ENCODE measurements at regions not wholly inside any gene's neighbourhood (a gene's known extent, or its start where the extent isn't known, plus 50 kb on each side); places are given as distances from the start of the nearest gene placed in this dataset.
"Not testable (repeated sequence)": the region's sequence is repeated elsewhere in the genome, so short reads cannot be mapped to it uniquely, and the experiment has no call there.

GRCh38 chr5:25414742-25415141 is 770.0 kb upstream of the CDH10 start:
- Mint-ChIP-seq H3K27ac (ENCODE audit: unreplicated experiment) (no peak overlapping the region), H3K4me1 (no peaks in the 10 kb centered on the region), H3K9me3 (no peaks in the 10 kb centered on the region), H3K4me3 (no peak overlapping the region), H3K27me3 (ENCODE audit: low read depth) (no peaks in the 10 kb centered on the region), H3K36me3 (ENCODE audit: low read depth) (no peaks in the 10 kb centered on the region)
- TF ChIP-seq CTCF (conservative IDR thresholded peaks at IDR 0.05), result no peak
- no peak for DNase-seq (ENCODE audit: low read depth, low spot score)

DNA sequence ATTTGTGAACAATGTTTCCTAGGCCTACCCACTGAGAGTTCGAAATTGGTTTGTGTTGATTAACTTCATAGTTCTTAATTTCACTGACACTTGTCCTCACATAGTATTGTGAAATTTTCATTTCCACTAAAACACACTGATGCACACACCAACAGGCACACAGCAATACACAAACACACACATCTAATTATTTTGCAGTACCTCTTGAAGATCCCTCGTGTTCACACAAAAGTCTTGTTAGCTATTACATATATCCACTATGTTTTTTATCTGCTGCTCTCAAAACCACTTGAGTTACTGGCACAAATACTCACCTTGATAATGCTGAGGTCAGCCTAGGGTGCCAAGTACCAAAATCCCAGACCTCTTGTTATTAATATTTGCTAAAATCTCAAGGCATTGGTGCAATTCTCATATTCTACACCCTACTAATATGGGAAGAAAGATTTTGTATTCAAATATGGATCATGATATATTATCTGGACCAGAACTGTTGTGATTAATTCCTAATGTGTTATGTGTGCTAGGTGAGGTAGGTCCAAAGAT is 767.4 kb upstream of the CDH10 start:
- H3K27me3 Mint-ChIP-seq (ENCODE audit: low read depth), result no peaks in the 10 kb centered on the region
- no peak overlapping the region for H3K27ac Mint-ChIP-seq (ENCODE audit: unreplicated experiment)

GRCh38 chr5:25407365-25407764 is 762.6 kb upstream of the CDH10 start:
- not testable (repeated sequence) for H3K4me1 Mint-ChIP-seq; H3K27ac Mint-ChIP-seq (ENCODE audit: unreplicated experiment); DNase-seq (ENCODE audit: low read depth, low spot score); H3K4me3 Mint-ChIP-seq; H3K27me3 Mint-ChIP-seq (ENCODE audit: low read depth)
- H3K36me3 Mint-ChIP-seq (ENCODE audit: low read depth), result peaks cover 10% of the 10 kb centered on the region
- H3K9me3 Mint-ChIP-seq, result peaks cover 24% of the 10 kb centered on the region

More for the DNA sequence above, 767.4 kb upstream of the CDH10 start:
- no peak for DNase-seq (ENCODE audit: low read depth, low spot score)
- H3K4me3 Mint-ChIP-seq, result no peak overlapping the region
- peaks cover 12% of the 10 kb centered on the region for H3K9me3 Mint-ChIP-seq
- peaks cover 2% of the 10 kb centered on the region for H3K36me3 Mint-ChIP-seq (ENCODE audit: low read depth)
- H3K4me1 Mint-ChIP-seq, result no peaks in the 10 kb centered on the region
- no peak for TF ChIP-seq CTCF (conservative IDR thresholded peaks at IDR 0.05)

DNA sequence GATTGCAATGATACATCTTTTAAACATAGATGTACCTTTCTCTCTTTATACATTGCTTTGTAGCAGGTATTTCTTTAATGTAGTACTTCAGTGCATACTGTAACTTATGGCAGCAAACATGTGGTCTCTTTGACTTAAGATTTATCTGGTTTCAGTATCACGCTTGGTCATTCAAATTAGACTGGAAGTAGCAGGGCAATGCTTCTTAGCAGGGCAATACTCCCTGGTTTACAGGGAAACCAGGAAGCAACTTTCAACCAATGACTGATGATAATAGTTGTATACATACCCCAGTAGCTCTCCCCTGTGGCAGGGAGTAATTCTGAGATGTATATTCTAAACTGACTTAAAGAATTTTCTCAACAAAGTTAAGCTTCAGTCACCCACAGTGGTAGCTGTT is 761.1 kb upstream of the CDH10 start:
- Mint-ChIP-seq H3K36me3 (ENCODE audit: low read depth) (peaks cover 10% of the 10 kb centered on the region), H3K9me3 (peaks cover 32% of the 10 kb centered on the region), H3K27me3 (ENCODE audit: low read depth) (no peaks in the 10 kb centered on the region), H3K4me1 (no peaks in the 10 kb centered on the region), H3K27ac (ENCODE audit: unreplicated experiment) (no peak overlapping the region), H3K4me3 (no peak overlapping the region)
- DNase-seq (ENCODE audit: low read depth, low spot score), result no peak
- no peak for TF ChIP-seq CTCF (conservative IDR thresholded peaks at IDR 0.05)

GRCh38 chr5:25399878-25400480 is 755.2 kb upstream of the CDH10 start:
- Mint-ChIP-seq H3K4me1 (no peaks in the 10 kb centered on the region), H3K36me3 (ENCODE audit: low read depth) (peaks cover 5% of the 10 kb centered on the region), H3K4me3 (no peak overlapping the region), H3K27me3 (ENCODE audit: low read depth) (no peaks in the 10 kb centered on the region), H3K9me3 (peaks cover 22% of the 10 kb centered on the region), H3K27ac (ENCODE audit: unreplicated experiment) (no peak overlapping the region)
- DNase-seq (ENCODE audit: low read depth, low spot score), result no peak
- no peak for TF ChIP-seq CTCF (conservative IDR thresholded peaks at IDR 0.05)

- DNase-seq (ENCODE audit: low read depth, low spot score), result no peak
- Mint-ChIP-seq H3K27ac (ENCODE audit: unreplicated experiment) (no peak overlapping the region), H3K4me1 (peaks cover 8% of the 10 kb centered on the region), H3K27me3 (ENCODE audit: low read depth) (no peaks in the 10 kb centered on the region), H3K9me3 (peaks cover 4% of the 10 kb centered on the region), H3K36me3 (ENCODE audit: low read depth) (no peaks in the 10 kb centered on the region), H3K4me3 (no peak overlapping the region)
- TF ChIP-seq CTCF (conservative IDR thresholded peaks at IDR 0.05), result no peak
Observed at GRCh38 chr5:25393957-25394356, 749.2 kb upstream of the CDH10 start.

Data from neural crest cell (in vitro differentiated cells).